ENCODE measurements at regions not wholly inside any gene's neighbourhood (a gene's known extent, or its start where the extent isn't known, plus 50 kb on each side); places are given as distances from the start of the nearest gene placed in this dataset.

GRCh38 chr11:112520354-112520753 is 259.7 kb upstream of the PLET1 start:
- H3K4me1 ChIP-seq (ENCODE audit: low read length), result no peaks in the 10 kb centered on the region
- TF ChIP-seq EZH2phosphoT487 (IDR thresholded peaks at IDR 0.05; ENCODE audit: low read depth) (no peak), CTCF (IDR thresholded peaks at IDR 0.05; ENCODE audit: low read depth, low read length) (no peak)
- H3K27ac ChIP-seq (ENCODE audit: low read length), result no peak overlapping the region
- no peak overlapping the region for H3K4me2 ChIP-seq (ENCODE audit: low read length)
- no peaks in the 10 kb centered on the region for H4K20me1 ChIP-seq (ENCODE audit: insufficient read depth, low read length)
- H3K36me3 ChIP-seq (replicated peaks; ENCODE audit: low read depth, low read length), result no peaks in the 10 kb centered on the region
- no peaks in the 10 kb centered on the region for H3K9me3 ChIP-seq (ENCODE audit: insufficient read depth, low read length)
- no peak overlapping the region for H2AFZ ChIP-seq (ENCODE audit: low read depth, low read length)
- no peak overlapping the region for H3K9ac ChIP-seq (ENCODE audit: low read length)
- H3K79me2 ChIP-seq (ENCODE audit: low read length), result no peaks in the 10 kb centered on the region
- H3K4me3 ChIP-seq (ENCODE audit: low read length), result no peak overlapping the region
- peaks cover 26% of the 10 kb centered on the region; the same call in 1 of the 2 replicates for H3K27me3 ChIP-seq (ENCODE audit: low read depth, low read length)

GRCh38 chr11:112522536-112522935 is 261.9 kb upstream of the PLET1 start:
- Histone ChIP-seq H4K20me1 (ENCODE audit: insufficient read depth, low read length) (no peaks in the 10 kb centered on the region), H3K79me2 (ENCODE audit: low read length) (no peaks in the 10 kb centered on the region), H3K4me1 (ENCODE audit: low read length) (no peaks in the 10 kb centered on the region), H3K9ac (ENCODE audit: low read length) (no peak overlapping the region), H3K27me3 (ENCODE audit: low read depth, low read length) (peaks cover 44% of the 10 kb centered on the region), H3K27ac (ENCODE audit: low read length) (no peak overlapping the region), H3K4me2 (ENCODE audit: low read length) (no peak overlapping the region), H3K4me3 (ENCODE audit: low read length) (no peak overlapping the region), H2AFZ (ENCODE audit: low read depth, low read length) (no peak overlapping the region), H3K9me3 (ENCODE audit: insufficient read depth, low read length) (no peaks in the 10 kb centered on the region), H3K36me3 (replicated peaks; ENCODE audit: low read depth, low read length) (no peaks in the 10 kb centered on the region)
- no peak for TF ChIP-seq EZH2phosphoT487 (IDR thresholded peaks at IDR 0.05; ENCODE audit: low read depth)
- TF ChIP-seq CTCF (IDR thresholded peaks at IDR 0.05; ENCODE audit: low read depth, low read length), result no peak

GRCh38 chr11:112523031-112523430 is 262.4 kb upstream of the PLET1 start:
- Histone ChIP-seq H4K20me1 (ENCODE audit: insufficient read depth, low read length) (no peaks in the 10 kb centered on the region), H3K4me1 (ENCODE audit: low read length) (no peaks in the 10 kb centered on the region), H3K27me3 (ENCODE audit: low read depth, low read length) (peaks cover 44% of the 10 kb centered on the region), H3K9ac (ENCODE audit: low read length) (no peak overlapping the region), H3K4me2 (ENCODE audit: low read length) (no peak overlapping the region), H3K36me3 (replicated peaks; ENCODE audit: low read depth, low read length) (no peaks in the 10 kb centered on the region), H3K9me3 (ENCODE audit: insufficient read depth, low read length) (no peaks in the 10 kb centered on the region), H2AFZ (ENCODE audit: low read depth, low read length) (no peak overlapping the region), H3K27ac (ENCODE audit: low read length) (no peak overlapping the region), H3K79me2 (ENCODE audit: low read length) (no peaks in the 10 kb centered on the region), H3K4me3 (ENCODE audit: low read length) (no peak overlapping the region)
- TF ChIP-seq EZH2phosphoT487 (IDR thresholded peaks at IDR 0.05; ENCODE audit: low read depth) (no peak), CTCF (IDR thresholded peaks at IDR 0.05; ENCODE audit: low read depth, low read length) (no peak)

GRCh38 chr11:112523477-112523876 is 262.8 kb upstream of the PLET1 start:
- TF ChIP-seq CTCF (IDR thresholded peaks at IDR 0.05; ENCODE audit: low read depth, low read length), result no peak
- no peak for TF ChIP-seq EZH2phosphoT487 (IDR thresholded peaks at IDR 0.05; ENCODE audit: low read depth)
- Histone ChIP-seq H3K27me3 (ENCODE audit: low read depth, low read length) (peaks cover 44% of the 10 kb centered on the region), H4K20me1 (ENCODE audit: insufficient read depth, low read length) (no peaks in the 10 kb centered on the region), H3K27ac (ENCODE audit: low read length) (no peak overlapping the region), H3K4me1 (ENCODE audit: low read length) (no peaks in the 10 kb centered on the region), H3K79me2 (ENCODE audit: low read length) (no peaks in the 10 kb centered on the region), H3K9ac (ENCODE audit: low read length) (no peak overlapping the region), H3K9me3 (ENCODE audit: insufficient read depth, low read length) (no peaks in the 10 kb centered on the region), H3K36me3 (replicated peaks; ENCODE audit: low read depth, low read length) (no peaks in the 10 kb centered on the region), H3K4me3 (ENCODE audit: low read length) (no peak overlapping the region), H3K4me2 (ENCODE audit: low read length) (no peak overlapping the region), H2AFZ (ENCODE audit: low read depth, low read length) (no peak overlapping the region)

Measured in OCI-LY3 (cell line).